Breast epithelium (tissue), 3 donors: ENCODE measurements at regions not wholly inside any gene's neighbourhood (a gene's known extent, or its start where the extent isn't known, plus 50 kb on each side); places are given as distances from the start of the nearest gene placed in this dataset.
A peak's percentile ranks its signal among the peaks of the same experiment; 100 is the strongest.

Experiments used
- CTCF ChIP-seq, 3 donors: fragments of 450-650 bp; IDR thresholded peaks; one replicate each; pipeline ENCODE4 v1.5.1; 2016 to 2017; ENCODE audit warnings: antibody characterized with exemption in 3 of 3, mild to moderate bottlenecking in 3 of 3, moderate library complexity in 3 of 3
- POLR2AphosphoS5 ChIP-seq, 3 donors: sonication (generic); formaldehyde crosslinking; IDR thresholded peaks; one replicate each; pipeline ENCODE4 v1.6.1; 2017; ENCODE audit warnings: antibody characterized with exemption in 3 of 3

- no peak for TF ChIP-seq POLR2AphosphoS5 (IDR thresholded peaks at IDR 0.05)
- TF ChIP-seq CTCF (IDR thresholded peaks at IDR 0.05), result peak in 2 of 3 donors; percentile 42 to 66
Observed at GRCh38 chr19:30649934-30650614, 277.9 kb downstream of the ZNF536 start.
